ENCODE measurements at regions not wholly inside any gene's neighbourhood (a gene's known extent, or its start where the extent isn't known, plus 50 kb on each side); places are given as distances from the start of the nearest gene placed in this dataset.
A peak's percentile ranks its signal among the peaks of the same experiment; 100 is the strongest.

DNA sequence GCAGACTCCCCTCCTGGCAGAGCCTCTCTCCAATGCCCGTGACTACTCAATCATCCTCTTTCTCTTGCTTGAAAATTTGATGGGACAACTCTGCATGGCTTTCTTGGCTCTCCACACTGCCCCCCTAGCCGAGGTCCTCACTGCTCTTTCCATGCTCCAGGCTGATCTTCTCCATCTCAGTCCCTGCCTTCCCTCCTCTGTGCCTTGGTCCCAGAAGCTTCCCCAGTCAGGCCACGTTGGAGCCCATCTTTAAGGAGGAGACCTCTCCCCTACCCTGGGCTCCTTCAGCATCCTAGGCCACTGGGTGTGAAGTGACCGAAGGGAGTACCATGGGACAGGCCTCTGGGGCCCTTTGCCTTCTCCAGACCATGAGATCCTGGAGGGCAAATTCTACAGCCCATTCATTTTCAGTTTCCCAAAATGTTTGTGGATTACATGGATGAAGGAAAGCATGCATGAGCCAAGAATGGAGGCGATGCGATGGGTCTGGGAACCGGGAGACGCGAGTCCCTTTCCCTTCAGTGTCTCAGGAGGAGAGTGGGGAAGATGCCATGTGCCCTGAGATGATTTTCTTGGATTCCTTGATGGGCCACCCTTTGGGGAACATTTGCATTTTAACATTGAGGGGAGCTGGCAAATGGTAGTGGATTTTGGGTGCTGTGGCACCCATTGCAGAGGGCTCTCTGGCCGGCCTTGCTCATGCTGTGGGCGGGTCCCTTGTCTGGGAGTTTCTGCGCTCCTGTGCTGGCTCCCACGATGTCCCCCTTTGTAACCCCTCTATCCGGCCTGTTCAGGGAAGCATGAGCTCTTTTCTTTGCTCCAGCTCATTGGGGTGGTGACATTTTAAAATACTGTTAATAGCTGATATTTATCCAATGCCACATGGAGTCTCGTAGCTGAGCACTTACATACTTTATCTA, 376.6 kb downstream of the RPS24 start:
- ATAC-seq (no peak), DNase-seq (no peak)
- WGBS, 2 donors: 94 to 95% methylated on average over 15 of the region's 15 CpGs
- H3K36me3 ChIP-seq: no peaks in the 10 kb centered on the region
- intact Hi-C loops (cut with DNase I): loop anchor here in 1 of 10 donors (10.0 kb wide), 1 partner anchor 206 kb away; no protein-coding TSS in a partner anchor
- H3K9me3 ChIP-seq: no peaks in the 10 kb centered on the region
- H3K27ac ChIP-seq: peak overlapping the region in 1 of 10 donors; percentile 90
- no peak overlapping the region for H3K4me3 ChIP-seq
- H3K4me1 ChIP-seq: peaks cover 17 to 41% (median 29%) of the 10 kb centered on the region in 9 donors
- TF ChIP-seq, protein P1, sequence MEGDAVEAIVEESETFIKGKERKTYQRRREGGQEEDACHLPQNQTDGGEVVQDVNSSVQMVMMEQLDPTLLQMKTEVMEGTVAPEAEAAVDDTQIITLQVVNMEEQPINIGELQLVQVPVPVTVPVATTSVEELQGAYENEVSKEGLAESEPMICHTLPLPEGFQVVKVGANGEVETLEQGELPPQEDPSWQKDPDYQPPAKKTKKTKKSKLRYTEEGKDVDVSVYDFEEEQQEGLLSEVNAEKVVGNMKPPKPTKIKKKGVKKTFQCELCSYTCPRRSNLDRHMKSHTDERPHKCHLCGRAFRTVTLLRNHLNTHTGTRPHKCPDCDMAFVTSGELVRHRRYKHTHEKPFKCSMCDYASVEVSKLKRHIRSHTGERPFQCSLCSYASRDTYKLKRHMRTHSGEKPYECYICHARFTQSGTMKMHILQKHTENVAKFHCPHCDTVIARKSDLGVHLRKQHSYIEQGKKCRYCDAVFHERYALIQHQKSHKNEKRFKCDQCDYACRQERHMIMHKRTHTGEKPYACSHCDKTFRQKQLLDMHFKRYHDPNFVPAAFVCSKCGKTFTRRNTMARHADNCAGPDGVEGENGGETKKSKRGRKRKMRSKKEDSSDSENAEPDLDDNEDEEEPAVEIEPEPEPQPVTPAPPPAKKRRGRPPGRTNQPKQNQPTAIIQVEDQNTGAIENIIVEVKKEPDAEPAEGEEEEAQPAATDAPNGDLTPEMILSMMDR (IDR thresholded peaks at IDR 0.05): no peak
- peaks cover 0 to 18% (median 0%) of the 10 kb centered on the region in 7 donors for H3K27me3 ChIP-seq

DNA sequence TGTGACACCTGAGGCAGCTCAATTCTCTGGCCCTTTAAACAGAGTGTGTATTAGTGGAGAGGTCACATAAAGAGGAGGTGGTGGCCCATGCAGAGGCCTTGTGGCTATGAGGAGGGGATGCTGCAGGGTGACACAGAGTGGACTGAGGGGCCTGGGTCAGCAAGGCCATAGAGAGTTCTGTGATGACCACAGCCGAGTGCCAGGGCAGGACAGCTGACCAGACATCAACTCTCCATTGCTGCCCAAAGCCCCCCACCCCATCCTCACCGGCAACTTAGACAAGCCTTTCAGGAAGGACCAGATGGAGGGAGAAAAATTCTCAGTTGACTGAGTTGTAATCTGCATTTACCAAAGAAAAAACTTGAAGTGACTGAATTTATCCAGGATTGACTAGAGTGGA, 378.1 kb downstream of the RPS24 start:
- no peaks in the 10 kb centered on the region for H3K9me3 ChIP-seq
- ATAC-seq (no peak), DNase-seq (no peak)
- H3K4me1 ChIP-seq: peaks cover 10 to 32% (median 24%) of the 10 kb centered on the region in 9 donors
- no peak overlapping the region for H3K4me3 ChIP-seq
- 89% methylated on average over 2 of the region's 2 CpGs for WGBS, 2 donors
- no peak overlapping the region for H3K27ac ChIP-seq
- peaks cover 0 to 11% (median 0%) of the 10 kb centered on the region in 7 donors for H3K27me3 ChIP-seq
- intact Hi-C loops (cut with DNase I): loop anchor here in 1 of 10 donors (10.0 kb wide), 1 partner anchor 207 kb away; no protein-coding TSS in a partner anchor
- TF ChIP-seq, protein P1 (IDR thresholded peaks at IDR 0.05): no peak
- no peaks in the 10 kb centered on the region for H3K36me3 ChIP-seq

DNA sequence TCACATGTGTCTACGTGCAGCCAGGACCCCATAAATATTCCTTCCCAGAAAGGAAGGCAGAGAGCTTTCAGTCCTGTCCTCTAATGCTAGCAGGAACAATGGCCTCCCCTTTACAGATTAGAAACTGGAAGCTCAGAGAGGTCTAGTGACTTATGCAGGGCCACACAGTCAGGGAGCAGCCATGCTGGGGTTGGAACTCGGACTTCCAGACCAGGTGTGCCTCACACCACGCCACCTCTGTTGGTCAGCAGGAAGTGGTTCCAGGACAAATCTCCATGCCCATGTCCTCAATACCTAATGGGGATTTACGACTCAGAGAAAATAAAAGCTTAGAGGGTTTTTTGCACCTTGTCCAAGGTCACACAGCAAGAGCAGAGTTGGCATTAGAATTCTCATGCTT, 378.9 kb downstream of the RPS24 start:
- 78 to 79% methylated on average over 4 of the region's 4 CpGs for WGBS, 2 donors
- intact Hi-C loops (cut with DNase I): loop anchor here in 1 of 10 donors (10.0 kb wide), 1 partner anchor 208 kb away; no protein-coding TSS in a partner anchor
- TF ChIP-seq, protein P1 (IDR thresholded peaks at IDR 0.05): no peak
- H3K9me3 ChIP-seq: no peaks in the 10 kb centered on the region
- no peak overlapping the region for H3K4me3 ChIP-seq
- DNase-seq: no peak
- no peaks in the 10 kb centered on the region for H3K36me3 ChIP-seq
- no peak for ATAC-seq
- peaks cover 3 to 23% (median 16%) of the 10 kb centered on the region in 9 donors for H3K4me1 ChIP-seq
- H3K27ac ChIP-seq: no peak overlapping the region
- H3K27me3 ChIP-seq: peaks cover 0 to 2% (median 0%) of the 10 kb centered on the region in 7 donors

DNA sequence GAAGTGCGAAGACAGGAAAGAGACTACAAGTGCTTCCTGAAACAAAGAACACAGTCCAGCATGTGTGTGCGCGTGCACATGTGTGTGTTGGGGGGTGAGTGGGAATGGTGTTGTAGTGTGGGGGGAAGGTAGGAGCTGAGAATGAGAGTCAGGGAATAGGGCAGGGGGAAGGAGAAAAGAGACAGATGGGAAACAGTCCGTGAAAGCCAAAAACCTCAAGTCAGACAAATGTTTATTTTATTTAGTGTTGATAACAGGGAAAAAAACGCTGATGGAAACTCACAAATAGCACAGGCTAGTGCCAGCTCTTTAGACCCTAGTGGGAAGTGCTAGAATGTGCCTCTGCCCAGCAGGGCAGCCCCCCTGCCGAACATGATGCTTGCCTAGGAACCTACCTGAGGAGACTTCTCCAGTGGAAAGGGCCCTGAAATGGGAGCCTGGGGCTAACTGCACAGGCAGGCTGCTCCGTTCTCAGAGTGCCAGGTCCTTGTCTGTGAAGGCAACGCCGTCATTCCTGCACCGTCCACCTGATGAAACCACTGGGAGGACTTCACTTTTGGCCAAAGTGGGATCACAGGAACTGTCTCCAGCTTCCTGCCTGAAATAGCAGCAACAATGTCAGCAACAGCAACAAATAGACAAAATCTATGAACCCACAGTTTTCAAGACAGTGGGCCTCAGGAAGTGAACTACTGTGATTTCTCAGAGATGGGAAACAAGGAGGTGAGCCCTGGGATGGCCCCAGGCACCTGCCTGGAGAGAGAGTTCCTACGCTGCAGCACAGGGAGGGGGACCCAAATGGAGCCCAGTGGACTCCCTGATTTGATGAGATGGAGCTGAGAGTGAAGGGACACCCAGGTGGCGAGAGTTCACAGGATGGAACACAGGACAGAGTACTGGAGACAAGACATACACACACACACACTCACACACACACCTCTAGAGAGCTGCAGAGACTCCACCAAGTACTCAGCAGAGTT, 379.7 kb downstream of the RPS24 start:
- Histone ChIP-seq H3K9me3 (no peaks in the 10 kb centered on the region), H3K27me3 (no peaks in the 10 kb centered on the region), H3K27ac (no peak overlapping the region), H3K4me3 (no peak overlapping the region), H3K4me1 (peaks cover 0 to 15% (median 8%) of the 10 kb centered on the region in 9 donors), H3K36me3 (no peaks in the 10 kb centered on the region)
- intact Hi-C loops (cut with DNase I): loop anchor here in 1 of 10 donors (10.0 kb wide), 1 partner anchor 209 kb away; no protein-coding TSS in a partner anchor
- no peak for ATAC-seq
- WGBS, 2 donors: 61 to 65% methylated on average over 12 of the region's 12 CpGs
- no peak for DNase-seq
- TF ChIP-seq, protein P1 (IDR thresholded peaks at IDR 0.05): no peak
